ENCODE measurements at regions not wholly inside any gene's neighbourhood (a gene's known extent, or its start where the extent isn't known, plus 50 kb on each side); places are given as distances from the start of the nearest gene placed in this dataset.

- no peak overlapping the region for H3K27ac ChIP-seq (ENCODE audit: low read length)
- no peaks in the 10 kb centered on the region for H3K4me1 ChIP-seq (ENCODE audit: insufficient read depth, low read length)
- no peak overlapping the region for H3K4me3 ChIP-seq (ENCODE audit: low read length)
- no peak overlapping the region for H3K9ac ChIP-seq (ENCODE audit: low read depth, low read length)
- no peaks in the 10 kb centered on the region for H3K9me3 ChIP-seq (ENCODE audit: insufficient read depth, low read depth, low read length)
- H3K36me3 ChIP-seq (ENCODE audit: insufficient read depth, low read depth, low read length): no peaks in the 10 kb centered on the region
- no peaks in the 10 kb centered on the region for H3K27me3 ChIP-seq (ENCODE audit: insufficient read depth, low read length)
These were observed 209.2 kb downstream of the GPAM start for GRCh38 chr10:111974325-111974724.

- Histone ChIP-seq H3K27me3 (ENCODE audit: insufficient read depth, low read length) (no peaks in the 10 kb centered on the region), H3K4me3 (ENCODE audit: low read length) (no peak overlapping the region), H3K9me3 (ENCODE audit: insufficient read depth, low read depth, low read length) (no peaks in the 10 kb centered on the region), H3K36me3 (ENCODE audit: insufficient read depth, low read depth, low read length) (no peaks in the 10 kb centered on the region), H3K27ac (ENCODE audit: low read length) (no peak overlapping the region), H3K4me1 (ENCODE audit: insufficient read depth, low read length) (no peaks in the 10 kb centered on the region), H3K9ac (ENCODE audit: low read depth, low read length) (no peak overlapping the region)
These were observed 207.0 kb downstream of the GPAM start for GRCh38 chr10:111976557-111976956.

- Histone ChIP-seq H3K4me1 (ENCODE audit: insufficient read depth, low read length) (no peaks in the 10 kb centered on the region), H3K9me3 (ENCODE audit: insufficient read depth, low read depth, low read length) (no peaks in the 10 kb centered on the region)
These were observed 199.5 kb downstream of the GPAM start for GRCh38 chr10:111984057-111984456.

GRCh38 chr10:111986079-111986478 lies 197.5 kb downstream of the GPAM start:
- Histone ChIP-seq H3K36me3 (ENCODE audit: insufficient read depth, low read depth, low read length) (no peaks in the 10 kb centered on the region), H3K27ac (ENCODE audit: low read length) (no peak overlapping the region), H3K9ac (ENCODE audit: low read depth, low read length) (no peak overlapping the region), H3K4me3 (ENCODE audit: low read length) (no peak overlapping the region), H3K27me3 (ENCODE audit: insufficient read depth, low read length) (no peaks in the 10 kb centered on the region), H3K4me1 (ENCODE audit: insufficient read depth, low read length) (no peaks in the 10 kb centered on the region), H3K9me3 (ENCODE audit: insufficient read depth, low read depth, low read length) (no peaks in the 10 kb centered on the region)

More at GRCh38 chr10:111984057-111984456, 199.5 kb downstream of the GPAM start:
- H3K27me3 ChIP-seq (ENCODE audit: insufficient read depth, low read length): no peaks in the 10 kb centered on the region
- H3K9ac ChIP-seq (ENCODE audit: low read depth, low read length): no peak overlapping the region
- H3K4me3 ChIP-seq (ENCODE audit: low read length): no peak overlapping the region
- H3K27ac ChIP-seq (ENCODE audit: low read length): no peak overlapping the region
- H3K36me3 ChIP-seq (ENCODE audit: insufficient read depth, low read depth, low read length): no peaks in the 10 kb centered on the region

- no peaks in the 10 kb centered on the region for H3K27me3 ChIP-seq (ENCODE audit: insufficient read depth, low read length)
- no peaks in the 10 kb centered on the region for H3K9me3 ChIP-seq (ENCODE audit: insufficient read depth, low read depth, low read length)
- H3K4me3 ChIP-seq (ENCODE audit: low read length): no peak overlapping the region
- no peak overlapping the region for H3K27ac ChIP-seq (ENCODE audit: low read length)
- H3K36me3 ChIP-seq (ENCODE audit: insufficient read depth, low read depth, low read length): no peaks in the 10 kb centered on the region
- no peak overlapping the region for H3K9ac ChIP-seq (ENCODE audit: low read depth, low read length)
- H3K4me1 ChIP-seq (ENCODE audit: insufficient read depth, low read length): no peaks in the 10 kb centered on the region
These were observed 194.9 kb downstream of the GPAM start for GRCh38 chr10:111988646-111989045.

- Histone ChIP-seq H3K4me1 (ENCODE audit: insufficient read depth, low read length) (no peaks in the 10 kb centered on the region), H3K4me3 (ENCODE audit: low read length) (no peak overlapping the region), H3K9ac (ENCODE audit: low read depth, low read length) (no peak overlapping the region), H3K27ac (ENCODE audit: low read length) (no peak overlapping the region), H3K36me3 (ENCODE audit: insufficient read depth, low read depth, low read length) (no peaks in the 10 kb centered on the region), H3K27me3 (ENCODE audit: insufficient read depth, low read length) (no peaks in the 10 kb centered on the region), H3K9me3 (ENCODE audit: insufficient read depth, low read depth, low read length) (no peaks in the 10 kb centered on the region)
These were observed 194.2 kb downstream of the GPAM start for GRCh38 chr10:111989136-111989911.

DNA sequence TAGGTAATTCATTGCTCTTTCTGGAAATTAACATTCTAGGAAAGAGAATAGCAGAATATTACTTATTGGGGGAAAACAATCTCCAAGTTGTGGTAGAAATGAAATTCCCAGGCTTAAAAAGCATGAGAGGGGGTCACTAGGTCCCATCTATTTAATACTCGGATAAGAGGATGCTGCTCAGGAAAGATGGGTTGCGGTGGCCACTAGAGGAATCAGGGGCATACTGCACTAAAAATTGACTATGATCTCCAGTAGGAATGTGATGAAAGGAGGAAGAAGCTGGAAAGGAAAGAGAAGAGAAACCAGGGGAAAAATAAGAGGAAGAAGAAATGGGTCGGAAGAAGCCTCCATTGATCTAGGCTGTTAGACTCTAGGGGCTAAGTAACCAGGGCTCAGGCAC lies 192.8 kb downstream of the GPAM start:
- H3K9ac ChIP-seq (ENCODE audit: low read depth, low read length): no peak overlapping the region
- no peaks in the 10 kb centered on the region for H3K9me3 ChIP-seq (ENCODE audit: insufficient read depth, low read depth, low read length)
- H3K4me1 ChIP-seq (ENCODE audit: insufficient read depth, low read length): no peaks in the 10 kb centered on the region
- H3K36me3 ChIP-seq (ENCODE audit: insufficient read depth, low read depth, low read length): no peaks in the 10 kb centered on the region
- H3K4me3 ChIP-seq (ENCODE audit: low read length): no peak overlapping the region
- H3K27me3 ChIP-seq (ENCODE audit: insufficient read depth, low read length): no peaks in the 10 kb centered on the region
- H3K27ac ChIP-seq (ENCODE audit: low read length): no peak overlapping the region

GRCh38 chr10:111993321-111993720 lies 190.2 kb downstream of the GPAM start:
- no peak overlapping the region for H3K4me3 ChIP-seq (ENCODE audit: low read length)
- no peak overlapping the region for H3K27ac ChIP-seq (ENCODE audit: low read length)
- H3K27me3 ChIP-seq (ENCODE audit: insufficient read depth, low read length): no peaks in the 10 kb centered on the region
- H3K9ac ChIP-seq (ENCODE audit: low read depth, low read length): no peak overlapping the region
- no peaks in the 10 kb centered on the region for H3K4me1 ChIP-seq (ENCODE audit: insufficient read depth, low read length)
- H3K36me3 ChIP-seq (ENCODE audit: insufficient read depth, low read depth, low read length): no peaks in the 10 kb centered on the region
- H3K9me3 ChIP-seq (ENCODE audit: insufficient read depth, low read depth, low read length): no peaks in the 10 kb centered on the region

GRCh38 chr10:111993872-111994426 lies 189.6 kb downstream of the GPAM start:
- H3K4me3 ChIP-seq (ENCODE audit: low read length): no peak overlapping the region
- H3K9me3 ChIP-seq (ENCODE audit: insufficient read depth, low read depth, low read length): no peaks in the 10 kb centered on the region
- no peaks in the 10 kb centered on the region for H3K36me3 ChIP-seq (ENCODE audit: insufficient read depth, low read depth, low read length)

DNA sequence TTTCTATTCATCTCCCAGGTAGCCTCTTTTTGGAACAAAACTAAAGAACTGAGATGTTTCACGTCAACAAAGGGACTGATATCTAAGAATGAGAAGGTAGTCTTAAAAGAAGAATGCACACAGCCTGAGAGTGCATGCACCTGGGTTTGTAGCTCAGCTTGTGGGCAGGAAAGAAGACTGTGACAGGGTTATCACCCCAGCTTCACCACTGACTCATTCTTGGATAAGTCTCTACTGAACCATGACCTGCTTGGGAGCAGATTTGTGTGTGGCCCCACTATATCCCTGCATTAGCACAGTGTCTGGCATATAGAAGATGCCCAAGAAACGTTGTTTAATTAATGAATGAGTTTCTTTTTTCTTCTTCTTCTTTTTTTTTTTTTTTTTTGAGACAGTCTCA lies 187.5 kb downstream of the GPAM start:
- H3K27ac ChIP-seq (ENCODE audit: low read length): no peak overlapping the region
- no peaks in the 10 kb centered on the region for H3K36me3 ChIP-seq (ENCODE audit: insufficient read depth, low read depth, low read length)
- H3K4me1 ChIP-seq (ENCODE audit: insufficient read depth, low read length): peaks cover 17% of the 10 kb centered on the region; the same call in 1 of the 2 replicates
- no peaks in the 10 kb centered on the region for H3K27me3 ChIP-seq (ENCODE audit: insufficient read depth, low read length)
- H3K9ac ChIP-seq (ENCODE audit: low read depth, low read length): no peak overlapping the region
- H3K9me3 ChIP-seq (ENCODE audit: insufficient read depth, low read depth, low read length): no peaks in the 10 kb centered on the region
- no peak overlapping the region for H3K4me3 ChIP-seq (ENCODE audit: low read length)

More at GRCh38 chr10:111993872-111994426, 189.6 kb downstream of the GPAM start:
- Histone ChIP-seq H3K4me1 (ENCODE audit: insufficient read depth, low read length) (peaks cover 4% of the 10 kb centered on the region; the same call in 1 of the 2 replicates), H3K27ac (ENCODE audit: low read length) (no peak overlapping the region), H3K9ac (ENCODE audit: low read depth, low read length) (no peak overlapping the region), H3K27me3 (ENCODE audit: insufficient read depth, low read length) (no peaks in the 10 kb centered on the region)

GRCh38 chr10:111998728-111999127 lies 184.8 kb downstream of the GPAM start:
- no peaks in the 10 kb centered on the region for H3K27me3 ChIP-seq (ENCODE audit: insufficient read depth, low read length)
- H3K4me3 ChIP-seq (ENCODE audit: low read length): no peak overlapping the region; the same call in 1 of the 2 replicates
- H3K9me3 ChIP-seq (ENCODE audit: insufficient read depth, low read depth, low read length): no peaks in the 10 kb centered on the region
- H3K4me1 ChIP-seq (ENCODE audit: insufficient read depth, low read length): peaks cover 17% of the 10 kb centered on the region; the same call in 1 of the 2 replicates
- no peak overlapping the region for H3K9ac ChIP-seq (ENCODE audit: low read depth, low read length)
- no peak overlapping the region for H3K27ac ChIP-seq (ENCODE audit: low read length)
- H3K36me3 ChIP-seq (ENCODE audit: insufficient read depth, low read depth, low read length): no peaks in the 10 kb centered on the region

All from iPS-20b (cell line).